Progenitor cell of endocrine pancreas (in vitro differentiated cells): ENCODE measurements at regions not wholly inside any gene's neighbourhood (a gene's known extent, or its start where the extent isn't known, plus 50 kb on each side); places are given as distances from the start of the nearest gene placed in this dataset.
"Not testable (repeated sequence)": the region's sequence is repeated elsewhere in the genome, so short reads cannot be mapped to it uniquely, and the experiment has no call there.

ENCODE experiments used
- DNase-seq: peaks from one replicate; pipeline ENCODE4 v3.0.0; 2021; ENCODE audit warnings: low spot score; ENCODE audit not compliant: unreplicated experiment
- H3K27ac Mint-ChIP-seq: 2 replicates; pipeline ENCODE4 v1.8.0; 2021; ENCODE audit warnings: mild to moderate bottlenecking, moderate library complexity, mixed read lengths
- H3K27me3 Mint-ChIP-seq: 2 replicates; pipeline ENCODE4 v1.8.0; 2021; ENCODE audit warnings: mixed read lengths
- H3K36me3 Mint-ChIP-seq: 2 replicates; pipeline ENCODE4 v1.8.0; 2022; ENCODE audit warnings: mixed read lengths; ENCODE audit not compliant: insufficient read depth
- H3K4me1 Mint-ChIP-seq: 2 replicates; pipeline ENCODE4 v1.8.0; 2021; ENCODE audit warnings: low read depth, mixed read lengths
- H3K4me3 Mint-ChIP-seq: 2 replicates; pipeline ENCODE4 v1.8.0; 2021; ENCODE audit warnings: low read depth, mild to moderate bottlenecking, moderate library complexity, mixed read lengths
- H3K9me3 Mint-ChIP-seq: 2 replicates; pipeline ENCODE4 v1.8.0; 2021; ENCODE audit warnings: low read depth, mixed read lengths
- TF ChIP-seq, protein P1 (sequence below): fragments of 200-600 bp; sonication (generic); IDR thresholded peaks from one replicate; pipeline ENCODE4 v1.5.0; 2021; ENCODE audit warnings: antibody characterized with exemption, mild to moderate bottlenecking; ENCODE audit not compliant: unreplicated experiment

DNA sequence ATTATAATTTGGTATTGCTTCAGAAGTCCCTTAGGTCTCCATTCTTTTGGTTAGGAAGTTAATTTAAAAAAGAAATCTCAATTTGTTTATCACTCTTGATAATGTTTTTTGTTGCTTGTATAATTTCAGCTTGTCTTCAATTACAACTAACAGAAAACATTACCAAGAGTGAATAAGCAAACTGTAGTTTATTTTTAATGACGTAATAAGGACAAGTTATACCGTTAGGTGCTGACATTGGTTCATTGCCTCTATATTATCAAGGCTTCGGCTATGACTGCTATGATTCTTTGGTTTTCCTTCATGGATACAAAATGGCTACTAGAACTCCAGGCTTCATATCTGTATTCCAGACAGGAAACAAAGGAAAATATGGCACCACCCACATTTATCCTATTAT, 220.6 kb downstream of the PTGER3 start:
- Mint-ChIP-seq H3K4me1 (peaks cover 5% of the 10 kb centered on the region), H3K27ac (no peak overlapping the region), H3K36me3 (no peaks in the 10 kb centered on the region), H3K9me3 (peaks cover 3% of the 10 kb centered on the region), H3K4me3 (no peak overlapping the region), H3K27me3 (no peaks in the 10 kb centered on the region)
- DNase-seq = no peak
- TF ChIP-seq, protein P1, sequence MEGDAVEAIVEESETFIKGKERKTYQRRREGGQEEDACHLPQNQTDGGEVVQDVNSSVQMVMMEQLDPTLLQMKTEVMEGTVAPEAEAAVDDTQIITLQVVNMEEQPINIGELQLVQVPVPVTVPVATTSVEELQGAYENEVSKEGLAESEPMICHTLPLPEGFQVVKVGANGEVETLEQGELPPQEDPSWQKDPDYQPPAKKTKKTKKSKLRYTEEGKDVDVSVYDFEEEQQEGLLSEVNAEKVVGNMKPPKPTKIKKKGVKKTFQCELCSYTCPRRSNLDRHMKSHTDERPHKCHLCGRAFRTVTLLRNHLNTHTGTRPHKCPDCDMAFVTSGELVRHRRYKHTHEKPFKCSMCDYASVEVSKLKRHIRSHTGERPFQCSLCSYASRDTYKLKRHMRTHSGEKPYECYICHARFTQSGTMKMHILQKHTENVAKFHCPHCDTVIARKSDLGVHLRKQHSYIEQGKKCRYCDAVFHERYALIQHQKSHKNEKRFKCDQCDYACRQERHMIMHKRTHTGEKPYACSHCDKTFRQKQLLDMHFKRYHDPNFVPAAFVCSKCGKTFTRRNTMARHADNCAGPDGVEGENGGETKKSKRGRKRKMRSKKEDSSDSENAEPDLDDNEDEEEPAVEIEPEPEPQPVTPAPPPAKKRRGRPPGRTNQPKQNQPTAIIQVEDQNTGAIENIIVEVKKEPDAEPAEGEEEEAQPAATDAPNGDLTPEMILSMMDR = no peak

GRCh38 chr1:70828177-70828576, 219.4 kb downstream of the PTGER3 start:
- Mint-ChIP-seq H3K9me3 (peaks cover 3% of the 10 kb centered on the region), H3K27me3 (no peaks in the 10 kb centered on the region), H3K36me3 (no peaks in the 10 kb centered on the region), H3K4me3 (no peak overlapping the region), H3K4me1 (peaks cover 5% of the 10 kb centered on the region), H3K27ac (no peak overlapping the region)
- TF ChIP-seq, protein P1 = no peak
- no peak for DNase-seq

DNA sequence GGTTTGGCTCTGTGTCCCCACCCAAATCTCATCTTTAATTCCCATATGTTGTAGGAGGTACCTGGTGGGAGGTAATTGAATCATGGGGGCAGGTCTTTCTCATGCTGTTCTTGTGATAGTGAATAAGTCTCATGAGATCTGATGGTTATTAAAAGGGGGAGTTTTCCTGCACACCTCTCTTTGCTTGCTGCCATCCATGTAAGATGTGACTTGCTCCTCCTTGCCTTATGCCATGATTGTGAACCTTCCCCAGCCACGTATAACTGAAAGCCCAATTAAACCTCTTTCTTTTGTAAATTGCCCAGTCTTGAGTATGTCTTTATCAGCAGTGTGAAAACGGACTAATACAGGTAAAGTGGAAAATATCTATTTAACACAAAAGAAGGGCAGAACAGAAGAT, 213.3 kb downstream of the PTGER3 start:
- H3K36me3 Mint-ChIP-seq, H3K27me3 Mint-ChIP-seq, H3K27ac Mint-ChIP-seq, H3K4me3 Mint-ChIP-seq, H3K4me1 Mint-ChIP-seq, H3K9me3 Mint-ChIP-seq, DNase-seq: not testable (repeated sequence)

DNA sequence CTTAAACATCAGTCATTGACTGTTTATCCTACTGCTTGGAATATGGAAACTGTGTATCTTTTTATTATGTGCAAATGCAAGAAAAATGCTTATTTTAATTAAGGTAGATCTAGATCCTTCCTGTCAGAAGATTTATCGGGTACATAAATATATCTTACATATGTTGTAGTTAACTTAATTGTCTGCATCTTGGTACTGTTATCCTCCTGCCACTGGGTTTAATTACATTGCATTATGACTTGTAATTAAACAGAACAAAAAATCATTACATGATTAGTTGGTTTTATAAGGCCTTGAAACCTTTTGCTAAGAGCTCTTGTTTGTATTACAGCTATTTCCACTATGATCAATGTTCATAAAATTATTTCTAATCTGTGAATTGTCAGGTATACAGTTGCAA, 211.2 kb downstream of the PTGER3 start:
- Mint-ChIP-seq H3K27ac (no peak overlapping the region), H3K4me3 (no peak overlapping the region)
- TF ChIP-seq, protein P1 = no peak

DNA sequence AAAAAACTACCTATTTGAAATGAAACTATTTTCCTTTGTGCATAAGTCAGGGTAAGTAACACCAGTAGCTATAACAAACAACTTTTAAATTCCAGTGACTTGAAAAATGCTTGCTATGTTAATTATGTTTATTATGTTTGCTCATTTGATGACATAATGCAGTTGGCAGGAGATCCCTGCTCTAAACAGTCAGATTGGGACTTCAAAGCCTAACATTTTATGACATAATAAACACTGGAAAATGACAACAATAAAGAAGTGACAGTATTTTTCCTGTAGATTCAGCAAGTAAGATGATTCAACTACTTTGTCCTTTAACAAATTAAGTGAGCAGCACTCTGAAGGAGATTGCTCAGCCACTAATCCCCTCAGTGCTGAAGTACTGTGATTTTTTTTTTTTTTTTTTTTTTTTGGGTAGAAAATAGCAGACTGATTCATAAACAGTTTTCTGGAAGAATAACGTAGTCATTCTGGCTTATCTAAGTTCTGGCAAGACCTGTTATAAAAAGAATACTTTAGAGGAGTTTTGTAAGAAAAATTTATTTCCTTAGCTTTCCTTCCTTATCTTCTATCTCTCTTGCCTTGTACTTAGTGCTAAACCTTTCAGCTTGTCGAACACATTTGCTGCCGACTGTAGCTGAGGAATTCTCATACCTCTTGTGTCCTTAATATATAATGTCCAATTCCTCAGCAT, 207.2 kb downstream of the PTGER3 start:
- no peaks in the 10 kb centered on the region for H3K36me3 Mint-ChIP-seq
- TF ChIP-seq, protein P1 = no peak
- no peaks in the 10 kb centered on the region for H3K27me3 Mint-ChIP-seq
- H3K9me3 Mint-ChIP-seq = no peaks in the 10 kb centered on the region
- no peaks in the 10 kb centered on the region for H3K4me1 Mint-ChIP-seq
- no peak overlapping the region for H3K4me3 Mint-ChIP-seq
- DNase-seq = no peak
- H3K27ac Mint-ChIP-seq = no peak overlapping the region

More for the DNA sequence above, 211.2 kb downstream of the PTGER3 start:
- Mint-ChIP-seq H3K27me3 (no peaks in the 10 kb centered on the region), H3K36me3 (no peaks in the 10 kb centered on the region), H3K9me3 (peaks cover 8% of the 10 kb centered on the region), H3K4me1 (no peaks in the 10 kb centered on the region)
- DNase-seq = no peak

DNA sequence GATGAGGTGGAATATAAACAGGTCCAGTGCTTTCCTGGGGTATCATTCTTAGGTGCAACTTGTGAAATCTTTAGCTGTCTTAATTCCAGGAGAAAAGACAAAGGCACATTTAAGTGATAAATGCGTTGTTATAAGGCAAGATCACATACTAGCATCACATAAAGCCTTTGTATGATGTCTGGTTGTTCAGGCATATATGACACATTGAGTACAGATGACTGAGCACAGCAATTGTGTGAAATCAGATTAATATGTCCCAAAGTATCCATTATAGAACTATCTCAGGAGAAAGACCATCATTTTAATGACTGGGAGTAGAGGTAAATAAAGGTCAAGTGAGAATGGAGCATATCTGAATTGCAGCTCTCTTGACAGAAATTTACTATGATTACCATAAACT, 205.1 kb downstream of the PTGER3 start:
- no peaks in the 10 kb centered on the region for H3K9me3 Mint-ChIP-seq
- H3K4me3 Mint-ChIP-seq = no peak overlapping the region
- H3K36me3 Mint-ChIP-seq = no peaks in the 10 kb centered on the region
- H3K27ac Mint-ChIP-seq = no peak overlapping the region
- H3K27me3 Mint-ChIP-seq = no peaks in the 10 kb centered on the region
- DNase-seq = no peak
- TF ChIP-seq, protein P1 = no peak
- no peaks in the 10 kb centered on the region for H3K4me1 Mint-ChIP-seq
